ENCODE measurements at regions not wholly inside any gene's neighbourhood (a gene's known extent, or its start where the extent isn't known, plus 50 kb on each side); places are given as distances from the start of the nearest gene placed in this dataset.

DNA sequence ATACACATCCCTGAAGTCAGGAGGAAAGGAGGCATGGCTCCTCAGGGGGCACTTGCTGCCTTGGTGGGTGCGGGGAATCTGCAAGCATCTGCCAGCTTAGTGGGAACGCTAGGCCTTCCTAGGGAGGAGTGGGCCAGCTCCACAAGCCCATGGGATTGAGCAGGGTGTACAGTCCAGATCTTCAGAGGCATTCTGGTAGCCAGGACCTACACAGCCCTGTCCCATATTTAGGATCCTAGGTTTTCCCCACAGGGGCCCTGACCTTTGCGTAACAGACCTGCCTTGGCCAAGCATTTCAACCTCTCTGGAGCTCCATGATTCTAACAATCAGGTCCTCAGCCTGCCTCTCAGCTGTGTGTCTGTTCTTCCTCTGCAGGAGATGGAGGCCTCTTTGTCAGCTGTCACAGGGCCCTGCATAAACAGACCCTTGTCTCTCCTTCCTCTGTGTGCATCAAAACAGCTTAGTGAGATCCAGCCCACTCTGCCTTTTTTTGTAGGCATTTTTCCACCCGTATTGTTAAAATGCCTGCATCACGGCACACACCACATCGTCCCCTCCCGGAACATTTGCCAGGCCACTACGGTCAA, 140.2 kb upstream of the NDUFV2 start:
- TF ChIP-seq, protein P1, sequence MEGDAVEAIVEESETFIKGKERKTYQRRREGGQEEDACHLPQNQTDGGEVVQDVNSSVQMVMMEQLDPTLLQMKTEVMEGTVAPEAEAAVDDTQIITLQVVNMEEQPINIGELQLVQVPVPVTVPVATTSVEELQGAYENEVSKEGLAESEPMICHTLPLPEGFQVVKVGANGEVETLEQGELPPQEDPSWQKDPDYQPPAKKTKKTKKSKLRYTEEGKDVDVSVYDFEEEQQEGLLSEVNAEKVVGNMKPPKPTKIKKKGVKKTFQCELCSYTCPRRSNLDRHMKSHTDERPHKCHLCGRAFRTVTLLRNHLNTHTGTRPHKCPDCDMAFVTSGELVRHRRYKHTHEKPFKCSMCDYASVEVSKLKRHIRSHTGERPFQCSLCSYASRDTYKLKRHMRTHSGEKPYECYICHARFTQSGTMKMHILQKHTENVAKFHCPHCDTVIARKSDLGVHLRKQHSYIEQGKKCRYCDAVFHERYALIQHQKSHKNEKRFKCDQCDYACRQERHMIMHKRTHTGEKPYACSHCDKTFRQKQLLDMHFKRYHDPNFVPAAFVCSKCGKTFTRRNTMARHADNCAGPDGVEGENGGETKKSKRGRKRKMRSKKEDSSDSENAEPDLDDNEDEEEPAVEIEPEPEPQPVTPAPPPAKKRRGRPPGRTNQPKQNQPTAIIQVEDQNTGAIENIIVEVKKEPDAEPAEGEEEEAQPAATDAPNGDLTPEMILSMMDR (IDR thresholded peaks at IDR 0.05; ENCODE audit: low read depth, low read length) = no peak
- DNase-seq = no peak
- H3K4me3 ChIP-seq (ENCODE audit: low read depth, low read length) = no peak overlapping the region

DNA sequence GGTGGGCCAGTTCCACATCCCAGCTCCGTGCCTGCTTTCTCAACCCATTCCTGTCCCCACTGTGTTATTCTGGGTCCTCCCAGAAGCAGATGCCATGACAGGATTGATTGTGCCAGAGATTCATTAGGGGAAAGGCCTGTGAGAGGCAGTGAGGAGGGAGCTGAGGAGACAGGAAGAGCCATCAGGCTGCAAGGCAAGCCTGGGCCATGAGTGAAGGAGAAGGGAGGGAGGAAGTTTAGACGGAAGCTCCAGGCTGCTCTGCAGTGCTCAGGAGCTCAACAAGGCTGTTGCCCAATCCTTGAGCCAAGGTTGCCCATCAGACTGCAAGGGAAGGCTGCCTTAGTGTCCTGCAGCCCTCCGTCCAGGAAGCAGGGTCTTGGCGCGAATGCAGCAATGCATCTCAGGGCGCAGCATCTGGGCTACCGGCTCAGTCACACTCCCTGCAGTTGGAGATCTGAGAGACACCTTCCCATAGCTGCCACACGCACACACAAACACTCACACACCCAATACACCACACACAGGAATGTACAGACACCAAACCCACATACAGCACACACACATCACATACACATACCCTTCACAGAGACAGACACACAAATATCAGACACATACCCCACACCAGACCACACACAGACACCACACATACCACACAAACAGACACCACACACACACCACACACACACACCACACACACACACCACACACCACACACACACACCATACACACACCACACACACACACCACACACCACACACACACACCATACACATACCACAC, 139.5 kb upstream of the NDUFV2 start:
- no peak for DNase-seq
- no peak overlapping the region for H3K4me3 ChIP-seq (ENCODE audit: low read depth, low read length)
- no peak overlapping the region for H3K27ac ChIP-seq
- no peaks in the 10 kb centered on the region for H3K27me3 ChIP-seq (ENCODE audit: insufficient read depth, low read depth, severe bottlenecking)
- no peaks in the 10 kb centered on the region for H3K36me3 ChIP-seq
- no peaks in the 10 kb centered on the region for H3K9me3 ChIP-seq (ENCODE audit: severe bottlenecking)
- TF ChIP-seq, protein P1 (IDR thresholded peaks at IDR 0.05; ENCODE audit: low read depth, low read length) = no peak

More for the DNA sequence above, 140.2 kb upstream of the NDUFV2 start:
- Histone ChIP-seq H3K27ac (no peak overlapping the region), H3K27me3 (ENCODE audit: insufficient read depth, low read depth, severe bottlenecking) (no peaks in the 10 kb centered on the region), H3K9me3 (ENCODE audit: severe bottlenecking) (no peaks in the 10 kb centered on the region), H3K36me3 (no peaks in the 10 kb centered on the region)

GRCh38 chr18:8963876-8964275, 138.6 kb upstream of the NDUFV2 start:
- no peak for DNase-seq
- H3K4me3 ChIP-seq (ENCODE audit: low read depth, low read length) = no peak overlapping the region
- H3K9me3 ChIP-seq (ENCODE audit: severe bottlenecking) = no peaks in the 10 kb centered on the region
- no peaks in the 10 kb centered on the region for H3K27me3 ChIP-seq (ENCODE audit: insufficient read depth, low read depth, severe bottlenecking)
- TF ChIP-seq, protein P1 (IDR thresholded peaks at IDR 0.05; ENCODE audit: low read depth, low read length) = no peak
- H3K36me3 ChIP-seq = no peaks in the 10 kb centered on the region
- H3K27ac ChIP-seq = no peak overlapping the region

DNA sequence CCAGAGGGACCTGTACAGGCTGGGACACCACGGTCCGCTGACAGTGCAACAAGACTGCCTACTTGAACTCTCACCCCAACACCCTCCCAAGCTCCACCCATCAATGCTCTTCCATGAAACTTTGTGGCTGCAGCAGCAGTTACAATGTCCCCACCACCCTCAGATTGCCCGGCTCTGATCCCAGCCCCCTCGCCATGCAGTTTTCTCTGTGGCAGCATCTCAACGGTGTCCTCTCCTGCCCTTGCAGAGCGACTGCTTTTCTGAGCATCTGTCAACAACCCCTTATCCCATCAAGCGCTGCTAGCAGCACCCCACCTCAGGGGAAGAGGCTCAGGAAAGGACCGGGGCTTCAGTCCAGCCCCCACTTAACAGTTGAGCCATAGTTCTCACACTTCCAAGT, 137.1 kb upstream of the NDUFV2 start:
- no peak for DNase-seq
- no peak overlapping the region for H3K4me3 ChIP-seq (ENCODE audit: low read depth, low read length)

GRCh38 chr18:8966821-8967220, 135.7 kb upstream of the NDUFV2 start:
- TF ChIP-seq, protein P1 (IDR thresholded peaks at IDR 0.05; ENCODE audit: low read depth, low read length) = no peak
- Histone ChIP-seq H3K36me3 (no peaks in the 10 kb centered on the region), H3K27me3 (ENCODE audit: insufficient read depth, low read depth, severe bottlenecking) (no peaks in the 10 kb centered on the region), H3K27ac (no peak overlapping the region), H3K4me3 (ENCODE audit: low read depth, low read length) (no peak overlapping the region), H3K9me3 (ENCODE audit: severe bottlenecking) (no peaks in the 10 kb centered on the region)
- no peak for DNase-seq

More for the DNA sequence above, 137.1 kb upstream of the NDUFV2 start:
- H3K36me3 ChIP-seq = no peaks in the 10 kb centered on the region
- H3K27ac ChIP-seq = no peak overlapping the region
- no peaks in the 10 kb centered on the region for H3K27me3 ChIP-seq (ENCODE audit: insufficient read depth, low read depth, severe bottlenecking)
- TF ChIP-seq, protein P1 (IDR thresholded peaks at IDR 0.05; ENCODE audit: low read depth, low read length) = no peak
- H3K9me3 ChIP-seq (ENCODE audit: severe bottlenecking) = no peaks in the 10 kb centered on the region
